ENCODE measurements at regions not wholly inside any gene's neighbourhood (a gene's known extent, or its start where the extent isn't known, plus 50 kb on each side); places are given as distances from the start of the nearest gene placed in this dataset.

- no peak for DNase-seq (ENCODE audit: low read depth in 3 of 3)
These were observed 66.6 kb upstream of the IGFBP3 start for GRCh38 chr7:45987521-45988290.

GRCh38 chr7:45986355-45987298, 65.6 kb upstream of the IGFBP3 start:
- no peak for DNase-seq (ENCODE audit: low read depth in 3 of 3)

- no peak for DNase-seq (ENCODE audit: low read depth in 3 of 3)
These were observed 64.8 kb upstream of the IGFBP3 start for GRCh38 chr7:45985902-45986301.

GRCh38 chr7:45984386-45985295, 63.6 kb upstream of the IGFBP3 start:
- DNase-seq (ENCODE audit: low read depth in 3 of 3) = no peak

- DNase-seq (ENCODE audit: low read depth in 3 of 3) = no peak
These were observed 62.7 kb upstream of the IGFBP3 start for GRCh38 chr7:45983720-45984255.

- no peak for DNase-seq (ENCODE audit: low read depth in 3 of 3)
These were observed 62.0 kb upstream of the IGFBP3 start for GRCh38 chr7:45982907-45983719.

- DNase-seq (ENCODE audit: low read depth in 3 of 3) = no peak
These were observed 61.1 kb upstream of the IGFBP3 start for GRCh38 chr7:45982132-45982531.

- DNase-seq (ENCODE audit: low read depth in 3 of 3) = no peak
These were observed 59.9 kb upstream of the IGFBP3 start for GRCh38 chr7:45980973-45981372.

GRCh38 chr7:45980181-45980905, 59.3 kb upstream of the IGFBP3 start:
- DNase-seq (ENCODE audit: low read depth in 3 of 3) = no peak

GRCh38 chr7:45979275-45980180, 58.5 kb upstream of the IGFBP3 start:
- DNase-seq (ENCODE audit: low read depth in 3 of 3) = no peak

- no peak for DNase-seq (ENCODE audit: low read depth in 3 of 3)
These were observed 57.7 kb upstream of the IGFBP3 start for GRCh38 chr7:45978731-45979211.

- peak in 1 of 3 experiments; percentile 7 for DNase-seq (ENCODE audit: low read depth in 3 of 3)
These were observed 57.1 kb upstream of the IGFBP3 start for GRCh38 chr7:45978010-45978681.

GRCh38 chr7:45977256-45977780, 56.2 kb upstream of the IGFBP3 start:
- no peak for DNase-seq (ENCODE audit: low read depth in 3 of 3)

GRCh38 chr7:45976485-45976856, 55.4 kb upstream of the IGFBP3 start:
- no peak for DNase-seq (ENCODE audit: low read depth in 3 of 3)

GRCh38 chr7:45975847-45976484, 54.9 kb upstream of the IGFBP3 start:
- DNase-seq (ENCODE audit: low read depth in 3 of 3) = no peak

- DNase-seq (ENCODE audit: low read depth in 3 of 3) = no peak
These were observed 54.3 kb upstream of the IGFBP3 start for GRCh38 chr7:45975367-45975766.
